Dermis microvascular lymphatic vessel endothelial cell (primary cell): ENCODE measurements at regions not wholly inside any gene's neighbourhood (a gene's known extent, or its start where the extent isn't known, plus 50 kb on each side); places are given as distances from the start of the nearest gene placed in this dataset.
"Not testable (repeated sequence)": the region's sequence is repeated elsewhere in the genome, so short reads cannot be mapped to it uniquely, and the experiment has no call there.

Experiments used
- DNase-seq, 2 donors: peaks; one replicate each; pipeline versions ENCODE4 v3.0.0 to v3.0.0-alpha.2; 2010; ENCODE audit warnings: low read depth in 2 of 2

DNA sequence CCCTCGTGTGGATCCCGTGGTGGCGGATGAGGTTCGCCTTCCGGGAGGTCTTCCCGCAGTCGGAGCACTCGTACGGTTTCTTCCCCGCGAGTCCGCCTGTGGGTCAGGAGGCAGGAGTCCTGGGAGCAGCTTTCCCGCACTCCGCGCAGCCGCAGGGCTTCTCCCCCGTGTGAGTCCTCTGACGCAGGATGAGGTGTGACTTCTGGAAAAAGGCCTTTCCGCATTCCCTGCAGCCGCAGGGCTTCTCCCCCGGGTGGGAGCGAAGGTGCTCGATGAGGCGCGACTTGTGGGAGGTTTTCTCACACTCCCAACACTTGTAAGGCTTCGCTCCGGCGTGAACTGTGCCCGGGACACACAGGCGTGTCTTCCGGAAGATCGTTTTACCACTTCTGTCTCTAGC is 68.8 kb upstream of the WIPI2 start:
- DNase-seq, result not testable (repeated sequence)

DNA sequence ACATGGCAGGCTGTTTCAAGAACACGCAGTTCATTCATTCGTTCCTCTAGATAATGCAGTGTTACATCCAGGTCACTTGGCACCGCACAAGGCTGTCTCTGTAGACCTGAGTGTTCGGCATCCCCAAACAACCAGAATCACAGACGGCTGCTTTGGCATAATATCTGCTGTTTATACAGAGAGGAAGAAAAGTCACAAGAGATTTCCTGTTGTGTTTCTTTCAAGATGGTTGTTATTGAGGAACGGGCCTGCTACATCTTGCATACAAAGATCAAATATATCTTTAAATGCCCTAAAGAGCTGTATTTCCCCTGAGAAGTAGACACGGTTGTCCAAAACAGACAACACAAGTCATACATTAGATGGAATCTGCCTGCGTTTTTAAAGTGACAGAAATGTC is 58.8 kb upstream of the WIPI2 start:
- DNase-seq, result peak in 1 of 2 donors; percentile 7

DNA sequence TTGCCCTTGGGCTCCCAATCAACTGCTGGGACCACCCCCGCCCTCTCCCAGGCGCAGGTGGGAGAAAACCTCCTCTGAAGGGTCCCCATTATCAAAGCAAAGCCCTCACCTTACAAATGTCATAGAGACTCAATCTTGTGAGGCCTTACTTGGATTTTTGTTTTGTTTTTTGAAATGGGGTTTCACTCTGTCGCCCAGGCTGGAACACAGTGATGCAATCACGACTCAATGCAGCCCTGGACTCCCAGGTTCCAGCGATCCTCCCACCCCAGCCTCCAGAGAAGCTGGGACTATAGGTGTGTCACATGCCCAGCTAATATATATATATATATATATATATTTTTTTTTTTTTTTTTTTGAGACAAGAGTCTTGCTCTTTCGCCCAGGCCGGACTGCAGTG is 57.5 kb upstream of the WIPI2 start:
- no peak for DNase-seq

DNA sequence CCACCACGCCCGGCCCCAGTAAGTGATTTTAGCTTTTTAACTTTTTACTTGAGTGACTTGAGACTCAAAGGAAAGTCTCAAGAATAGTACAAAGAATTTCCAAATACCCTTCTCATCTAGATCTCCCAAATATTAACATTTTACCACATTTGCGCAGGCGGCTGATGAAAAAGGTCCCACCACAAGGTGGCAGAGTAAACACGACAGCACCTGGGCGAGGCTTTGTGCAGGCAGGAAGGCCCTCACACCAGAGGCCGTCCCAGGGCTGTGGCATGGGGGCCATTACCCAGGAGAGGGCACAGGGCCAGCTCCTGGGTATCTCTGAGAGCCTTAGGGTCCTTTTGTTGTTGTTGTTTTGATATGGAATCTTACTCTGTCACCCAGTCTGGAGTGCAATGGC is 50.0 kb upstream of the WIPI2 start:
- DNase-seq, result peak; percentile 24 to 45
